GM12892 (cell line): ENCODE measurements at regions not wholly inside any gene's neighbourhood (a gene's known extent, or its start where the extent isn't known, plus 50 kb on each side); places are given as distances from the start of the nearest gene placed in this dataset.
A peak's percentile ranks its signal among the peaks of the same experiment; 100 is the strongest.

Experiments used
- DNase-seq: peaks from one replicate; pipeline ENCODE4 v3.0.0; 2011; ENCODE audit not compliant: insufficient read length
- FAIRE-seq: peaks from 2 replicates; lab custom pipeline; 2011; peaks lifted over from hg19 to GRCh38; lab: Jason Lieb, UNC
- POLR2A ChIP-seq: IDR thresholded peaks from 2 replicates; pipeline ENCODE4 v1.6.1; 2011; ENCODE audit warnings: low read depth, low read length, control low read depth
- POLR2AphosphoS5 ChIP-seq: IDR thresholded peaks from 2 replicates; pipeline ENCODE4 v1.6.1; 2011; ENCODE audit warnings: low read depth, low read length, control low read depth
- TAF1 ChIP-seq: IDR thresholded peaks from 2 replicates; pipeline ENCODE4 v1.6.1; 2011; ENCODE audit warnings: low read depth, mild to moderate bottlenecking, control low read depth, low read length, borderline replicate concordance

DNA sequence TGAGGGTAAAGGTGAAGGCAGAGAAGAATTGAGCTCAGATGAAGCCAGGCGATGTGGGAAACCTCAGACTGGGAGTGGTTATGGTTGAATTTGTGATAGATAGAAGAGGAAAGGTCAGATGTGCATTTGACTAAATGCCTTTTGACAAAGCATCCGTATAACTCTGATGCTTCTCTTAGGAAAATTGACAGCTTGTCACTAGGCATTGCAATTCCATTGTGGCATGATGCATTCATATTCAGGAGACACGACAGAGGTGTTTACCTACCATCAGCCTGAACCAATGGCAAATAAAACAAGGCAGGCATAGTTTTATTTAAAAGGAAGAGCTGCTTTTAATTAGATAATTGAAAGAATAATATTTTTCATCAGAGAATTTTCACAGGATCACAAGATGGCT is 325.1 kb upstream of the IGFBP7 start:
- no peak for DNase-seq
- no peak for FAIRE-seq
- TF ChIP-seq TAF1 (no peak), POLR2A (no peak), POLR2AphosphoS5 (no peak)

DNA sequence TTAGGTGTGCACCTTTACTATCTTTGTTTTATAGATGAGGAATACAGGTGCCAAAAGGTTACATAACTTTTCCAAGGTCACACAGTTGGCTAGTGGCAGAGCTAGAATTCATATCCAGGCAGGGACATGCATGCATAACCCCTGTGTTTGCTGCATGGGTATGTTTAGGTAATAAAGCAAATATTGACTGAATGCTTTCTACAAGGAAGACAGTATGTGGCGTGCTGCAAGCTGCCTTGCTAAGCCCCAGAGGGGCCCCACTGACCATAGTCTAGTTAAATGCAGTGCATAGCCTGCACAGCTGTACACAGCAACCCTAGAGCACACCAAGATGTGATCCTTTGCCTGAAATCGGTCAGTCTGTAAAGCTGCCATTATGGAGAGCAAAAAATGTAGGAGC is 320.5 kb upstream of the IGFBP7 start:
- TF ChIP-seq POLR2A (no peak), TAF1 (no peak), POLR2AphosphoS5 (no peak)
- FAIRE-seq (no peak), DNase-seq (no peak)

DNA sequence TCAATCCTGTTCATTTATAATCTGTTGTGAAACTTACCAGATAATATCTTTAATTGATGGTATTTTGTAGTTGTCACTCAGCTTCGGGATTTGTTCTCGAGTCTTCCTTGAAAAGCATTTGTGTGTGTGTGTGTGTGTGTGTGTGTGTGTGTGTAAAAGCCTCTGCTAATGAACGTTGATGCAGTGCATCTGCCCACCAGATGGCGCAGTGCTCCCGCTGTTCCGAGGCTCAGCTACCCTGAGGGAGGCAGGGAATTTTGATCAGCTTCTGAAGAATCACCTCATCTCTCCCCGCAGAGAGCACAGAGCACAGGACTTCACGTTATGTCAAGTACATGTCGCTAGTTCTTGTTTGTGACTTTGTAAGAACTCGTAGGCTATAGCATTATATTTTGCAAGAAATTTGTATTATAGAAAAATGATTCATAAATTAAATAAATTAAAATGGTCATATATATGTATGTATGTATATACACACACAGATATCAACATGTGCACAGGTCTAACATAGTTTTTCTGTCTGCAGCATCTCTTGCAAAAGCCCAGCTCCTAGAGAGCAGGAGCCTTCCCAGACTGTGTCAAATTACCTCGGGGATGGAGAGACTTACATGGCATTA is 316.7 kb upstream of the IGFBP7 start:
- FAIRE-seq (peak; percentile 90), DNase-seq (peak; percentile 16)
- TF ChIP-seq POLR2AphosphoS5 (no peak), POLR2A (no peak)

DNA sequence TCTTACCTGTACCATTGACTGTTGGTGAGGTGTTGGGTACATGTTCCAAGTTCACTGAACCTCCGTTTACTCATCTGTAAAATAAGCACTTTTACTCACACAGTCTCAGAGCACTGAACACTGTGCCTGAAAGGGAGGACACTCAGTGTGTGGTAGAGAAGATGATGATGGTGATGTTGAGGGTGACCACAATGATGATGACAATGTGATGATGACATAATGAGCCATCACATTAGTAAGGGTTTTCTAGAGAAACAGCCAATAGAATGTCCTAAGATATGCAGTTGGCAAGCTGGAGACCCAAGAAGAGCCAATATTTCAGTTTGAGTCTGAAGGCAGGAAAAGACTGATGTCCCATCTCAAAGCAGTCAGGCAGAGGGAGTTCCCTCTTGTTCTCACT is 315.4 kb upstream of the IGFBP7 start:
- TF ChIP-seq TAF1, result no peak
- no peak for TF ChIP-seq POLR2A
- TF ChIP-seq POLR2AphosphoS5, result no peak
- DNase-seq, result no peak
- FAIRE-seq, result no peak

DNA sequence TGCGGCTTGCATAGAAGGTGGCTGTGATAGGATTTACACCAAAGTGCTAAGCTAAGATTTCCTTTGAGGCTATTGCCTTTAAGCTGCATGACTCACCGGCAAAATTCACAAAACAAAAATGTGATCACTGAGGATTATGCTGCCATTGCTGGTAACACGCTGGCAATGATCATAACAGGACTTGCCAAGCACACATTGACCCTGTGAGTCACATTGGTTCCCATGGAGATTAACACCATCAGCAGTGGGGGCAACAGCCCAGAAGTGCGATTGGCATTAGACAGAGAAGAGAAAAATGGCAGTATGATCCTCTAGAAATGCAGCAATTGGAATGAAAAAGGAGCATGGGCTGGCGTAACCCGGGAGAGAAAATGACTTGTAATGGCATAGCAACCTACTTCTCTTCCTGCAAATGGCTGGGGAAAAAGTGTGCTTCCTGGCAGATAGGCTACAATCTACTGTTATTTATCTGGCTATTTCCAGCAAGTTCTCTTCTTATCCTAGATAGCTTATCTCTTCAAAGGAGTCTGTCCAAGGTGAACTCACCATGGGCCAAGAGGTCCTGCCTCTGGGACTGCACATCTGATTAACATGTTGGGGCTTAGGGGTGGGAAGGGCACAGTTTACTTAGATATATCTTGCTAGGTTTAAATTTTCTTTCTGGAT is 314.2 kb upstream of the IGFBP7 start:
- DNase-seq (no peak), FAIRE-seq (no peak)
- TF ChIP-seq POLR2AphosphoS5 (no peak), POLR2A (no peak), TAF1 (no peak)

DNA sequence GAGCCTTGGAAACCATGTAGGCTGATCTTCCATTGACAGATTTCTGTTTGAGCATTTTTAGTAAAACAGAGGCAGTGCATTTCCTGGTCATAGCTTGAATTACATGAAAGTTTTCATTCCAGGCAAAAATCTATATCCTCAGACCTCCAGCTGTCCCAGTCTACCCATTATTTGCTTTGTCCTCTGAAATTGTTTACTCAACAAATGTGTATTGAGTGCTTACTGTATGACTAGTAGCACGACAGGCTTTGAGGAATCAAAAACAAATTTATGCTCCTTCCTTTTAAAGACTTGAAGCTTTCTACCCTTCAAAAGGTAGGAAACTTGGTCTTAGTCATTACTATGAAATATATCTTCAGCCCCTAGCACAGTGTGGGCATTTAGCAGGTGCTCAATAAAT is 307.9 kb upstream of the IGFBP7 start:
- no peak for TF ChIP-seq POLR2A
- no peak for TF ChIP-seq TAF1
- TF ChIP-seq POLR2AphosphoS5, result no peak
- DNase-seq, result no peak
- FAIRE-seq, result no peak

DNA sequence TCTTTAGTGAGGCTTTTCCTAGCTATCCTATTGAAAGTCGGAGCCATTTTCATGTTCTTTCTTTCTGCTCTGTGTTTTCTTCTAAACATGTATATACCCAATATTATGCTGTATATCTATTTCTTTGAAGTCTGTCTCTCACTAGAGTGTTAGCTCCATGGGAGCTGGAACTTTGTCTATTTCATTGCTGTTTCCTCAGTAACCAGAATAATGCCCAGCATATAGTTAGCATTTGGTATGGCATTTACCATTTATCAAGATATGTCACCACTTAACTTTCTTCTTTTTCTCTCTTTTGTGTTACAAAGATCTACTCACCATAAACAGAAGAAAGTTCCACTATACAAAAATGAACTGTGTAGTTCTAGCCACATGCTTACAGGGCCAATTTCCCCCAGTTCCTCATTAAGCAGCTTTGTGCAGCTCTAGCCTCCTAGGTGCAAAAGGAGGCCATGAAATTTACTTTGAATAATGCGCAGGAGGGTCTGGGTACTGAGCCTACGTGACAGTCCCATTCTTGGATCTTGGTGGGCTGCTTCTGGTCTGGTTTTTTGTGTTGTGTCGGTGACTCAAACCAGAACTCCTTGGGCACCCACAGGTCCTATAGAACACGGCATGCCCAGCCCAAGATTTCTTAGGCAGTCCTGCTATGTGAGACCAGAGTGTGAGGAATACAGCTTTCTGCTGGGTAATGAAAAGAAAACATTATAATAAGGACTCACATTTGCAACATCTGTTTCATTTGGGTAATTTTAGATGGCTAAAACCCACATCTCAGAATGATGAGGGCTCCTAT is 302.3 kb upstream of the IGFBP7 start:
- no peak for FAIRE-seq
- TF ChIP-seq POLR2AphosphoS5 (no peak), TAF1 (no peak), POLR2A (no peak)

DNA sequence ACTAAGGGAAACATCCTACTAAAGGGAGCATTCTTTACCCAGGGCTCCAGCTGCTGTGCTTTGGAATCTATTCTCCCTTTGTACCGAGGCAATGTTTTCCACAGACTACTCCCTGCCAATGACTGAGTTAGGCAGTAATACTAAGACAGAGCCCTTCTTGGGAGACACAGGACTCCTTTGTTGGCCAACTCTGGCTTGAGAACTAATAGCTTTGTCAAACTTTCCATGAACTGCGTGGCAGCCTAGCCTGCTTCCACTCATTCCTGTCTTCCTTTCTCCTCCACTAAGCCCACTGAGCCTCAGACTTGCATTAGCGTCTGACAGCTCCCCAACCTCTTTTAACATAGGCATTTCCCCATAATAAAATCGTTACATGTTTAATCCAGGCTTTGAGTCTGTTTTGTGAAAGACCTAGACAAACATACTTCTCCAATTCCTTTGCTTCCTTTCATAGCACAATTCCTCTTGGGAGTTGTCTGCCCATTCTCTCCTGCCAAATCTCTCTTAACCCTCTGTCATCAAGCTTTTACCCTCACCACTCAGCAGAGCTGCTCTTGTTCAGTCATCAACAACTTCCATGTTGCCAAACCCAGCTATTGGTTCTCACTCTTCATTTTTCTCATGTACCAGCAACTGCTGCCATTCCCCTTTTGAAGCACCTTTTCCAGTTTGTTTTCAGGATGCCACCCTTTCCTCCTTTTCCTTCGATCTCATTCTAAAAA is 300.3 kb upstream of the IGFBP7 start:
- DNase-seq, result no peak
- TF ChIP-seq TAF1, result no peak
- TF ChIP-seq POLR2A, result no peak
- no peak for TF ChIP-seq POLR2AphosphoS5
- FAIRE-seq, result no peak

More for the DNA sequence above, 302.3 kb upstream of the IGFBP7 start:
- no peak for DNase-seq

DNA sequence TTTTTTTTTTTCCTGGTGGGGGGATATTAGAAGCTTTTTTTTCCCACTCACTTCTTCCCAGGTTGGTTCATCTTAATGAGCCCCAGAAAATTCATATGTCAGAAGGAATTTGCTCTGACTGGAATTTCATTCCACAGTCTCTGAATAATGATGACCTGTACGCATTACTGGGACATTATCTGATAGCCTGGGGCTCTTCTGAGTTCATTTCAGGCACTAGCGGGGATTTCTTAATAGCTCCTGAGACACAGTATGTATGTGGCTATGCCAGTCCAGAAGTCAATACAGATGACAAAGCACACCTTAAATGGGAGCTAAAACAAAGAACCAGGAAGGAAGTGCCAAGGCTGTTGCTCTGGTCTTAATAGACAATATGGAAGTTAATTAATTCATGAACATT is 295.2 kb upstream of the IGFBP7 start:
- no peak for DNase-seq
- FAIRE-seq, result no peak
- TF ChIP-seq TAF1, result no peak
- TF ChIP-seq POLR2AphosphoS5, result no peak
- no peak for TF ChIP-seq POLR2A

DNA sequence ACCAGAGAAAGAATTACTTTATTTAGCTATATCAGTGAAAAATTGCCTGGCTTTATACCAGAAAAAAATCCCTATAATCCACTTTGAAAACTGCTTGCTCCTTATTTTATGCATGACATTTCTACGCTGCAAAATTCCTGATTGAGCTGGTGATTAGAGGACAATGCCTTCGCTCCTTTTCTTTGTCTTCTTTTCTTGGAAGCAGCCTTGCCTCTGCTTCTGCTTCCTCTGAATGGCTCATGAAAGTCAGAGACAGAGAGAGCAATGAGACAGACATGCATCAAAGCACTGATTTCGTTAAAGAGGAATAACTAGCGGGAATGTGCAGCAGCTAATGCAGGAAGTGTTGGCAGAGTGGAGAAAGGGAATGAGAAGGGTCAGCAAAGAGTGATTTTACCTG is 294.3 kb upstream of the IGFBP7 start:
- no peak for FAIRE-seq
- no peak for DNase-seq
- no peak for TF ChIP-seq TAF1
- no peak for TF ChIP-seq POLR2AphosphoS5
- no peak for TF ChIP-seq POLR2A

DNA sequence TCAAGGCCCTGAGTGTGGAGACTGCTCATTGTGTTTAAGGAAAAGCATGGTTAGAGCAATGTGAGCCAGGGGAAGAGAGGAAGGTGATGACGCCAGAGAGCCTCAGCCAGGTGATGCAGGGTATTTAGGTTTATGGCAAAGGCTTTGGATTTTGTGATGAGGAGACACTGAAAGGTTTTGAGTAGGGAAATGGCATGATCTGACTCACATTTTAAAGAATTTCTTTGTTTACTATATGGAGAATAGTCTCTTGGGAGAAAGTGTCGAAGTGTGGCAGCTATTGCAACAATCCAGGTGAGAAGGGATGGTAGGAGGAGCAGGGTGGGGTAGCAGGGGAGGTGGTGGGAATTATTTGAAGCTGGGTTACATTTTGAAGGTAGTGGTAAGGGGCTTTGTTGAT is 293.4 kb upstream of the IGFBP7 start:
- no peak for TF ChIP-seq TAF1
- no peak for TF ChIP-seq POLR2A
- TF ChIP-seq POLR2AphosphoS5, result no peak
- DNase-seq (no peak), FAIRE-seq (no peak)

DNA sequence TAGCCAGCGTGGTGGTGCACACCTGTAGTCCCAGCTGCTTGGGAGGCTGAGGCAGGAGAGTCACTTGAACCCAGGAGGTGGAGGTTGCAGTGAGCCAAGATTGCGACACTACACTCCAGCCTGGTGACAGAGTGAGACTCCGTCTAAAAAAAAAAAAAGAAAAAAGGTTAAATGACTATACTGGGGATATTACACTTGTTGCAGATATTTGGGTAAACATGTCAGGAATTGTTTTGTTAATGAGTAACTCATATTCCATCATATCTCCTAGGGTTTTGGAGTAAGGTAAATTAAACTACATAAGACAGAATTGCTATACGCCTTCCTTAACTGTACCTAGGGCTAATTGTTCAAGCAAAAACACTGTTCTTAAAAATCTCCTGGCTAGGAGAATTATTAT is 291.4 kb upstream of the IGFBP7 start:
- DNase-seq (no peak), FAIRE-seq (no peak)
- TF ChIP-seq POLR2AphosphoS5, result no peak
- TF ChIP-seq POLR2A, result no peak
- TF ChIP-seq TAF1, result no peak
